ENCODE measurements at regions not wholly inside any gene's neighbourhood (a gene's known extent, or its start where the extent isn't known, plus 50 kb on each side); places are given as distances from the start of the nearest gene placed in this dataset.

GRCh38 chr22:47457509-47458300 is 695.3 kb downstream of the TBC1D22A start:
- DNase-seq (ENCODE audit: low read depth in 2 of 3, low spot score in 2 of 3) = no peak

GRCh38 chr22:47457021-47457420 is 694.6 kb downstream of the TBC1D22A start:
- DNase-seq (ENCODE audit: low read depth in 2 of 3, low spot score in 2 of 3) = no peak

- DNase-seq (ENCODE audit: low read depth in 2 of 3, low spot score in 2 of 3) = no peak
Measured at GRCh38 chr22:47456031-47456430, 693.6 kb downstream of the TBC1D22A start.

GRCh38 chr22:47453049-47453448 is 690.6 kb downstream of the TBC1D22A start:
- no peak for DNase-seq (ENCODE audit: low read depth in 2 of 3, low spot score in 2 of 3)

- no peak for DNase-seq (ENCODE audit: low read depth in 2 of 3, low spot score in 2 of 3)
Measured at GRCh38 chr22:47452184-47452583, 689.7 kb downstream of the TBC1D22A start.

GRCh38 chr22:47450876-47451475 is 688.5 kb downstream of the TBC1D22A start:
- no peak for DNase-seq (ENCODE audit: low read depth in 2 of 3, low spot score in 2 of 3)

- no peak for DNase-seq (ENCODE audit: low read depth in 2 of 3, low spot score in 2 of 3)
Measured at GRCh38 chr22:47449508-47450270, 687.2 kb downstream of the TBC1D22A start.

GRCh38 chr22:47448231-47449223 is 686.1 kb downstream of the TBC1D22A start:
- no peak for DNase-seq (ENCODE audit: low read depth in 2 of 3, low spot score in 2 of 3)

- DNase-seq (ENCODE audit: low read depth in 2 of 3, low spot score in 2 of 3) = no peak
Measured at GRCh38 chr22:47446821-47447810, 684.7 kb downstream of the TBC1D22A start.

GRCh38 chr22:47446331-47446730 is 683.9 kb downstream of the TBC1D22A start:
- no peak for DNase-seq (ENCODE audit: low read depth in 2 of 3, low spot score in 2 of 3)

GRCh38 chr22:47445716-47446290 is 683.4 kb downstream of the TBC1D22A start:
- no peak for DNase-seq (ENCODE audit: low read depth in 2 of 3, low spot score in 2 of 3)

- no peak for DNase-seq (ENCODE audit: low read depth in 2 of 3, low spot score in 2 of 3)
Measured at GRCh38 chr22:47445212-47445611, 682.8 kb downstream of the TBC1D22A start.

GRCh38 chr22:47444746-47445065 is 682.3 kb downstream of the TBC1D22A start:
- DNase-seq (ENCODE audit: low read depth in 2 of 3, low spot score in 2 of 3) = no peak

GRCh38 chr22:47443836-47444745 is 681.6 kb downstream of the TBC1D22A start:
- DNase-seq (ENCODE audit: low read depth in 2 of 3, low spot score in 2 of 3) = no peak

GRCh38 chr22:47442821-47443220 is 680.4 kb downstream of the TBC1D22A start:
- DNase-seq (ENCODE audit: low read depth in 2 of 3, low spot score in 2 of 3) = no peak

- no peak for DNase-seq (ENCODE audit: low read depth in 2 of 3, low spot score in 2 of 3)
Measured at GRCh38 chr22:47439643-47440265, 677.3 kb downstream of the TBC1D22A start.

- no peak for DNase-seq (ENCODE audit: low read depth in 2 of 3, low spot score in 2 of 3)
Measured at GRCh38 chr22:47437636-47438035, 675.2 kb downstream of the TBC1D22A start.

- no peak for DNase-seq (ENCODE audit: low read depth in 2 of 3, low spot score in 2 of 3)
Measured at GRCh38 chr22:47437110-47437509, 674.7 kb downstream of the TBC1D22A start.

All from hematopoietic multipotent progenitor cell (in vitro differentiated cells).